ENCODE measurements at regions not wholly inside any gene's neighbourhood (a gene's known extent, or its start where the extent isn't known, plus 50 kb on each side); places are given as distances from the start of the nearest gene placed in this dataset.

DNA sequence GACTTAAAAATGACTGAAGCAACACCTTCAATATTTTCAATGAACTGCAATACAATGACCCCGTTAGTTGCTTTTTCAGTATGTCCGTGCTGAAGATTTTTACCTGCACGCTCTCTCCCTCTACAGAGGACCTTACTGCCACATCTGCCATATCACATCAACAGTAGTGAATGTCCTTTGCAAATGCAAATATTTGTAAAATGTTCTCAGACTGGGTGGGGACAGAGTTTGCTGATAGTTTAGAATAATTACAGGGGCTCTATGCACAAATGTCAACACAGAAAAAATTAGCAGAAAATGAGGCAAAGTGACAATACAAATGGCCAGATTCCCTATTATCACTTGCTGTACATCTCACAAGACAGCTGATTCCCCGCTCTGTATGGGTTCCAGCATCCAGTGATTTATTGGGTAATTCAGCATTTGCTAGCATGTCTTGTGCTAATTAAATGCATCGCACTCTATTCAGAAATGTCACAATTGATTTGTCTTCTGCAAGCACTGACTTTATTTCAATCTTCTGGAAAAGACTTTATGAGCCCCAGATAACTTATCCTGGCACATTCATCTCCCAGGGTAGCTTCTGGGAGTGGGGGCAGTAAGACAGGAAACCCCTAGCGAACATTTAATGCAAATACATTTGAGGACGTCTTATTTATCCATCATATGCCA lies 69.1 kb upstream of the PTER start:
- no peak for DNase-seq

DNA sequence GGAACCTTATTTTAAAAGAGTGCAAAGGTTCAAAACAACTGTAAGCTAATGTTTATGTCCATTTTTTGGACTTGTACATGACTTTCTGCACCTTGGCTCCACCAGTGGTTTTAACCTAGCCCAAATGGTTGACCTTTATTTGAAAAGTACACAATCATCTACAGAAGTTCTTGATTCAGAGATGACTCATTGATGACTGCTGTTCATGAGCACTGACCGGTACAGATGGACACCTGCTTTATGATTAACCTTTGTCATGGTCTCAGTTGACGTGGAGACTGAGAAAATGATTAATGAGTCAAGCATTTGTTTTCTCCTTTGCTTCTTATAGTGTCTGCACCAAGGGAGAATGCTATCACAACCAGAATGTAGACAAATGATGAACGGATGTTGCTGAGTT lies 55.7 kb upstream of the PTER start:
- DNase-seq, result no peak

DNA sequence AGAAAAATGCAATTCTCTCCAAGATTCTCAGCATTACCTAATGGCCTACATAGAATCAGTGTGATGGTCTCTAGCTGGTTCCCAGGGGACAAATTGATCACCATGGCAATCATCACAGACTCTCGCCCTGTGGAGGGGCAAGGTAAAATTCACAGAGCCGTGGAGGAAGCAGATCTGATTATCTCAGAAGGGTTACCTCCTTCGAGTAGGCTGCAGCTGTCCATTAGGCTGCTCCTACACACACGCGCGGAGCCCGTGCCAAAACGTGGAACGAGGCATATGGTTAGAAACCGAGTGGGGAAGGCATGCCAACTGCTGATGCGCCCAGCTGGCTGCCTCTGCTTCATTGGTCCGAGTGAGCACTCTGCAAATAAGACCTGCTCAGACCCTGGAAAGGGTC lies 52.8 kb upstream of the PTER start:
- no peak for DNase-seq

DNA sequence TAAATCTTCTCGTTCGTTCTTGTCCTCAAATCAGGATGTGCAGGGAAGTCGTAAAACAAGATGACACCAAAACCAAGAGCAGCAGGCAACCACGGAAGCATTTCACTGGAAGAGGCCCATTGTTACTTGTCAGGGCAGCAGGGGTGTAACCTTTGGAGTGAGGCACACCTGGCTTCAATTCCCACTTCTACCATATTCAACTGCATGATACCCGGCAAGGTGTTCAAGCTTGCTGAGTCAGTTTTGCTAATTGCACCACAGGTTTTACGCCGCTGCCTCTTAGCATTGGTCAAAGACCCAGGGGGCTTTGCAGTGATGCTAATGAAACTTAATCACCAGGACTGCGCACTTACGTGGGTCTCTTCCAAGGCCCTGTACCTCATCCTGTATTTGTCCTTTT lies 50.0 kb upstream of the PTER start:
- DNase-seq, result no peak

Data from stimulated activated CD8-positive, alpha-beta memory T cell treated with anti-CD3 and anti-CD28 coated beads, Interleukin-4, amount 100 ng/mL, for 48 hours (primary cell).